ENCODE measurements at regions not wholly inside any gene's neighbourhood (a gene's known extent, or its start where the extent isn't known, plus 50 kb on each side); places are given as distances from the start of the nearest gene placed in this dataset.

GRCh38 chr15:47933865-47934264 is 186.9 kb upstream of the SLC24A5 start:
- TF ChIP-seq CTCF (IDR thresholded peaks at IDR 0.05; ENCODE audit: poor library complexity, severe bottlenecking) (no peak), EZH2 (IDR thresholded peaks at IDR 0.05; ENCODE audit: borderline replicate concordance, insufficient read depth, low read length, poor library complexity, severe bottlenecking) (no peak), POLR2AphosphoS5 (IDR thresholded peaks at IDR 0.05) (no peak), TAF1 (IDR thresholded peaks at IDR 0.05; ENCODE audit: low read depth) (no peak), RAD21 (conservative IDR thresholded peaks at IDR 0.05) (no peak), EP300 (conservative IDR thresholded peaks at IDR 0.05; ENCODE audit: poor library complexity, severe bottlenecking) (no peak), MXI1 (conservative IDR thresholded peaks at IDR 0.05; ENCODE audit: poor library complexity, severe bottlenecking) (no peak)
